GM06990 (cell line): ENCODE measurements at regions not wholly inside any gene's neighbourhood (a gene's known extent, or its start where the extent isn't known, plus 50 kb on each side); places are given as distances from the start of the nearest gene placed in this dataset.

Source experiments
- DNase-seq: peaks from one replicate; pipeline ENCODE4 v3.0.0-alpha.2; 2011; ENCODE audit not compliant: insufficient read length; ENCODE audit errors: extremely low read depth
- H3K27me3 ChIP-seq: replicated peaks from 2 replicates; pipeline ENCODE4 v1.6.0; 2011; ENCODE audit warnings: low read length; ENCODE audit not compliant: control insufficient read depth, insufficient read depth
- H3K36me3 ChIP-seq: 2 replicates; pipeline ENCODE4 v1.5.1; 2011; ENCODE audit warnings: low read length; ENCODE audit not compliant: control insufficient read depth, insufficient read depth
- H3K4me3 ChIP-seq: replicated peaks from 2 replicates; pipeline ENCODE4 v1.5.1; 2011; ENCODE audit warnings: low read depth, mild to moderate bottlenecking, control low read depth, low read length
- CTCF ChIP-seq: IDR thresholded peaks from 2 replicates; pipeline ENCODE4 v1.5.1; 2011; ENCODE audit warnings: low read length, control low read depth, mild to moderate bottlenecking, inconsistent platforms; ENCODE audit not compliant: insufficient read depth, poor library complexity, severe bottlenecking

DNA sequence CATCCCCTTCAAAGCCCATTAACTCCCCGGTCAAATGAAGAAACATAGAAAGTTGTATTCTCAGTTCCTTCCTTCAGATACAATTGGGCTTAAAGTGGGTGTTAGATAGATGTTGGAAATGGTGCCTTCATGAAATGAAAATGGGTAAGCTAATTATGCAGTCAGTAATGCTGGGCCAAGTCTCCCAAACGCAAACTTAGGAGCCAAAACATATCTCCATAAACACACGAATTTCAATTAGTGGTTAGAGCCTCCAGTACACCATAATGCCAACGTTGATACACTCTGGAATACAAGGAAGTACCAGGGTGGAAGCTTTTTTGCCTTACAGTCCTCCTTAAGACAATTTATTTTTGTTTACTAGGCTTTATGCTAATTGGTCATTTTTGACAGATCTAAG is 1059.0 kb downstream of the TUSC7 start:
- Histone ChIP-seq H3K36me3 (no peaks in the 10 kb centered on the region), H3K4me3 (no peak overlapping the region), H3K27me3 (no peaks in the 10 kb centered on the region)
- no peak for TF ChIP-seq CTCF
- DNase-seq: no peak

- H3K4me3 ChIP-seq: no peak overlapping the region
- no peaks in the 10 kb centered on the region; the same call in 1 of the 2 replicates for H3K27me3 ChIP-seq
- no peak for DNase-seq
- TF ChIP-seq CTCF: no peak
- H3K36me3 ChIP-seq: no peaks in the 10 kb centered on the region
Observed at GRCh38 chr3:117774130-117774529, 1064.6 kb downstream of the TUSC7 start.

GRCh38 chr3:117786349-117786748 is 1076.8 kb downstream of the TUSC7 start:
- Histone ChIP-seq H3K36me3 (no peaks in the 10 kb centered on the region), H3K27me3 (no peaks in the 10 kb centered on the region), H3K4me3 (no peak overlapping the region)
- no peak for DNase-seq
- TF ChIP-seq CTCF: no peak

DNA sequence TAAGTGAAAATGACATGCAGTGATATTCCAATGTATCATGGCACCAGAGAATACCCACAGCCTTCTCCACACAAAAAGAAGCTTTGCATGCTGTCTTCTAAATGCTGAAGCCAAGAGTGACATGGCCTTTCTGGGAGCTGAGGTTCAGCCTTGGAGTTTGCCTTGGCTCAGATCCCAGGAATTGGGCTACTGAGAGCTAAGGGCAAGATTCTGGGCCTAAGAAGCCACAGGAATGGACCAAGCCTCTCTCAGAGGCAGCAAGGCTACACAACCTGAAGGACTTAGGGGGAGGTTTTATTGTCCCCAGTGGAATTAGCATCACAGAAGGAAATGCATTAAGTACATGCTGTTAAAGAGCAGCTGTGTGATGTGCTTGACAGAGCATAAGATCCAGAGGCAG is 1078.5 kb downstream of the TUSC7 start:
- no peak for TF ChIP-seq CTCF
- H3K4me3 ChIP-seq: no peak overlapping the region
- no peak for DNase-seq
- no peaks in the 10 kb centered on the region for H3K27me3 ChIP-seq
- H3K36me3 ChIP-seq: no peaks in the 10 kb centered on the region

- H3K27me3 ChIP-seq: no peaks in the 10 kb centered on the region
- DNase-seq: no peak
- H3K4me3 ChIP-seq: no peak overlapping the region
- no peak for TF ChIP-seq CTCF
- no peaks in the 10 kb centered on the region for H3K36me3 ChIP-seq
Observed at GRCh38 chr3:117788506-117788905, 1078.9 kb downstream of the TUSC7 start.
